GM21717 (cell line): ENCODE measurements at regions not wholly inside any gene's neighbourhood (a gene's known extent, or its start where the extent isn't known, plus 50 kb on each side); places are given as distances from the start of the nearest gene placed in this dataset.

Source experiments
- ATAC-seq: cut with Tn5 transposase; IDR thresholded peaks from one replicate; pipeline ENCODE4 v1.9.1; 2021; ENCODE audit warnings: mild to moderate bottlenecking, moderate library complexity; ENCODE audit not compliant: unreplicated experiment

GRCh38 chr15:31852933-31853799 lies 177.1 kb upstream of the CHRNA7 start:
- ATAC-seq = no peak

GRCh38 chr15:31856581-31856980 lies 173.7 kb upstream of the CHRNA7 start:
- no peak for ATAC-seq

- no peak for ATAC-seq
Observed at GRCh38 chr15:31857194-31857593, 173.1 kb upstream of the CHRNA7 start.

- ATAC-seq = no peak
Observed at GRCh38 chr15:31858026-31858425, 172.3 kb upstream of the CHRNA7 start.

- no peak for ATAC-seq
Observed at GRCh38 chr15:31866248-31866647, 164.1 kb upstream of the CHRNA7 start.

GRCh38 chr15:31867536-31868442 lies 162.5 kb upstream of the CHRNA7 start:
- no peak for ATAC-seq

- peak; percentile 27 for ATAC-seq
Observed at GRCh38 chr15:31869686-31870307, 160.5 kb upstream of the CHRNA7 start.

GRCh38 chr15:31870328-31871165 lies 159.8 kb upstream of the CHRNA7 start, which contains the start of gene OTUD7A:
Gene OTUD7A (minus strand): TSS chr15:31870673.
- ATAC-seq = peak; percentile 82

- no peak for ATAC-seq
Observed at GRCh38 chr15:31871166-31871886, 159.0 kb upstream of the CHRNA7 start.

GRCh38 chr15:31871887-31872281 lies 158.4 kb upstream of the CHRNA7 start:
- ATAC-seq = no peak

GRCh38 chr15:31887246-31887645 lies 143.1 kb upstream of the CHRNA7 start:
- no peak for ATAC-seq

- ATAC-seq = no peak
Observed at GRCh38 chr15:31892513-31892912, 137.8 kb upstream of the CHRNA7 start.

- no peak for ATAC-seq
Observed at GRCh38 chr15:31893780-31894179, 136.5 kb upstream of the CHRNA7 start.

- ATAC-seq = no peak
Observed at GRCh38 chr15:31897746-31898145, 132.6 kb upstream of the CHRNA7 start.

GRCh38 chr15:31901501-31901900 lies 128.8 kb upstream of the CHRNA7 start:
- no peak for ATAC-seq

- ATAC-seq = no peak
Observed at GRCh38 chr15:31905054-31905453, 125.3 kb upstream of the CHRNA7 start.

- no peak for ATAC-seq
Observed at GRCh38 chr15:31925541-31925940, 104.8 kb upstream of the CHRNA7 start.

GRCh38 chr15:31930967-31931366 lies 99.3 kb upstream of the CHRNA7 start:
- ATAC-seq = no peak

GRCh38 chr15:31932576-31932975 lies 97.7 kb upstream of the CHRNA7 start:
- no peak for ATAC-seq

- no peak for ATAC-seq
Observed at GRCh38 chr15:31934821-31935220, 95.5 kb upstream of the CHRNA7 start.
